Left kidney (tissue), 1 donor: ENCODE measurements at regions not wholly inside any gene's neighbourhood (a gene's known extent, or its start where the extent isn't known, plus 50 kb on each side); places are given as distances from the start of the nearest gene placed in this dataset.
"Not testable (repeated sequence)": the region's sequence is repeated elsewhere in the genome, so short reads cannot be mapped to it uniquely, and the experiment has no call there.

Experiments
- DNase-seq: peaks from one replicate; pipeline ENCODE4 v3.0.0-alpha.2; 2013

GRCh38 chr10:26952094-26952493 is 91.3 kb upstream of the ABI1 start:
- no peak for DNase-seq

DNA sequence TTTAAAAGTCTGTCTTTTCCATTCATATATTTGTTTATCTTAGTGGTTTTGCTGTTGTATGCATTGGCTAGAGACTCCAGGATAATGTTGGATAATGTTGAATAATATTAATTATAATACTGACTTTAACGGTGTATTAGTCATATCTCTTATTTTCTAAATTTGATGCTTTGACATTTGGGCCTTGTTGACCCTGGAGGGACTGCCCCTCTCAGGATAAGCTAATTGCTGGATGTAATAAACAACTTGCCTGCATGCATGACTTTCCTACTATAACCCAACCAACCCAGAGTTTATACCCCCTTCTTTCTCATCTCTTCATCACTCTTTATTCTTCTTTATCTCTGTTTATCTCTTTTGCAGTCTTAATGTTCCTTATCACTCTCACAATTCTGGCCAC is 90.9 kb upstream of the ABI1 start:
- DNase-seq = no peak

GRCh38 chr10:26950934-26951333 is 90.2 kb upstream of the ABI1 start:
- DNase-seq = no peak

DNA sequence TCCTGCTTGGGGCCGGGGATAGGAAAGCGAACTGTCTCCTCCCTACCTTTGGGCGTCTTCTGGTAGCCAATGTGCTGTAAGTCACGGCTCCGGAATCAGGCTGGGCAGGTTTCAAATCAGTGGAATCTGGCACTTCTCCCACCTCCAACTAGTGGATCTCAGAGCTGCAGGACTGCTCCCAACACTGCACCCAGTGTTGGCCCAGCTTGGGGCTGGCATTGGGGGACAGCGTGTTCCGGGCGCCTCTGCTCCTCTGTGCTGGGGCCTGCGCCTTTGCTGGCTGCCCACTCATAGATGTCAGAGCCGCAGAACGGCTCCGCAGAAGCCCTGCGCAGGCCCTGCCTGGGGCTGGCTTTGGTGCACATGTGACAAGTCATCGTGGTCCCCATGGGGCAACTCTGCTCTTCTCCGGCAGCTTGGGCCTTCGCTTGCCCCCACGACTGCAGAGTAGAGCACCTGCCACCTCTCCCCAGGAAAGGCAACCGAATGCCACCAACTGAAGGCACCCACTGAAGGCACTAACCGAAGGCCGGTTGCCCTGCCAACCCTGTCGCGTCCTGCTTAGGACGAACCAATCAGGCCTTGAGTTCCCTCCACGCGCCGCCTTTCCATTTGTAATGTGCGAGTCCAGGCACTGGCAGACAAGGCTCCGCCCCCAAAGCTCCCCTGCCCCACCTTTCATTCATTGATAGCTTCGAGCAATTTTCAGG is 85.5 kb upstream of the ABI1 start:
- DNase-seq = no peak

GRCh38 chr10:26944261-26944882 is 83.6 kb upstream of the ABI1 start:
- no peak for DNase-seq

DNA sequence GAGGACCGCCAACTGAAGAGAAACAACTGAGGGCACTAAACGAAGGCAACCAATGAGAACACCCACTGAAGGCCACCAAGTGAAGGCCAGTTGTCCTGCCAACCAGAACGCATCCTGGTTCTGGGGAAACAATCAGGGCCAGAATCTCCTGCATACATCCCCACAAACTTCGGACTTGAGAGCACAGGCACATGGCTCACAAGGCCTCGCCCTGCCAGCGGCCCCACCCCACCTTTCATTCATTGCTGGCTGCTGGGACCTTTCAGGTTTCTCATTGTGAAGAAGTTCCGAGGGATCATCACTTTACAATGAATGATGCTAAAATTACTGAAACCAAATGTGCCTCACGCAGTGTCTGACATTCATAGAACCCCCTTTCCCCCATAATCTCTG is 79.2 kb upstream of the ABI1 start:
- no peak for DNase-seq

GRCh38 chr10:26939290-26939961 is 78.7 kb upstream of the ABI1 start:
- DNase-seq = no peak

GRCh38 chr10:26938578-26938977 is 77.8 kb upstream of the ABI1 start:
- DNase-seq = no peak

GRCh38 chr10:26937371-26937770 is 76.6 kb upstream of the ABI1 start:
- DNase-seq = no peak

- DNase-seq = not testable (repeated sequence)
Measured at GRCh38 chr10:26934190-26934589, 73.4 kb upstream of the ABI1 start.

GRCh38 chr10:26932576-26932975 is 71.8 kb upstream of the ABI1 start:
- DNase-seq = no peak

- peak; percentile 14 for DNase-seq
Measured at GRCh38 chr10:26931223-26931622, 70.5 kb upstream of the ABI1 start.

GRCh38 chr10:26922824-26923223 is 62.1 kb upstream of the ABI1 start:
- DNase-seq = not testable (repeated sequence)

DNA sequence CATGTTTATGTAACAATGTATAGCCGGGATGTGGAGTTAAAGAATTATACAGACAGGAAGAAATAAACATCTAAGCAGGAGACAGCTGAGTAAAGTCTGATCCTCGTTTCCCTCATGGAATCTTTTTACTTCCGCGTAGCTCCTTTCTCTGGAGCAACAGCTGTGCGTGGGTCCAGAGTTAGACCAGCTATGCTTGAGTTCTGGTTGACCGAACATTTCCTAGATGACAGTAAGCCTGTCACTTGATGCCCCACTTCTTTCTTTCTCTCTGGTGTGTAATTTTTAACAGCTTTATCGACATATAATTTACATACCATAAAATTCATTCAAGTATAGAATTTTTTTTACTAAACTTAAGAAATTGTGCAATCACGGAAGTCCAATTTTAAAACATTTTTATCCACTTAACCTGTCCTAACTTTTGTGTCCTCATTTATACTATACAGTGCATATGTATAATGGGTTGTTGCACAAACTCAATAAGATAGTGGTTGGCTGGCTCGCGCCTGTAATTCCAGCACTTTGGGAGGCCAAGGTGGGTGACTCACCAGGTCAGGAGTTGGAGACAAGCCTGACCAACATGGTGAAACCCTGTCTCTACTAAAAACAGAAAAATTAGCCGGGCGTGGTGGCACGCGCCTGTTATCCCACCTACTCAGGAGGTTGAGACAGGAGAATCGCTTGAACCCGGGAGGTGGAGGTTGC is 58.5 kb upstream of the ABI1 start:
- peak; percentile 10 for DNase-seq

DNA sequence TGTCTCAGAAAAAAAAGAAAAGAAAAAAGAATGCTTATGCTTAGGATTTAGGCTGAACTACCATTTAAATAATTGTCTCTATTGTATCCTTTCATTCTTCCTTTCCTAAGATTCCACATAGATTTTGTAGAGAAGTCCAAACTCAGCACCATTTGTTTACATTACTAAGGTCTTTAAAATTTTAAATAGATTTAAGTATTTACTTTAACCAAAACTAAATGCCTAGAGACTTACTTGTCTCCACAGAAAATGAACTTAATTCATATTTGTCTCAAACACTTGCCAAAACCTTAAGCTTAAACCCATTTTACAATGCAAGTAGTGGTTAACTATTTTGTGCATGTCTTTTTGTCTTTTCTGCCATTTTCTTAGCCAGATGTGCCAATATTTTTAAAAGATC is 54.1 kb upstream of the ABI1 start:
- DNase-seq = no peak

DNA sequence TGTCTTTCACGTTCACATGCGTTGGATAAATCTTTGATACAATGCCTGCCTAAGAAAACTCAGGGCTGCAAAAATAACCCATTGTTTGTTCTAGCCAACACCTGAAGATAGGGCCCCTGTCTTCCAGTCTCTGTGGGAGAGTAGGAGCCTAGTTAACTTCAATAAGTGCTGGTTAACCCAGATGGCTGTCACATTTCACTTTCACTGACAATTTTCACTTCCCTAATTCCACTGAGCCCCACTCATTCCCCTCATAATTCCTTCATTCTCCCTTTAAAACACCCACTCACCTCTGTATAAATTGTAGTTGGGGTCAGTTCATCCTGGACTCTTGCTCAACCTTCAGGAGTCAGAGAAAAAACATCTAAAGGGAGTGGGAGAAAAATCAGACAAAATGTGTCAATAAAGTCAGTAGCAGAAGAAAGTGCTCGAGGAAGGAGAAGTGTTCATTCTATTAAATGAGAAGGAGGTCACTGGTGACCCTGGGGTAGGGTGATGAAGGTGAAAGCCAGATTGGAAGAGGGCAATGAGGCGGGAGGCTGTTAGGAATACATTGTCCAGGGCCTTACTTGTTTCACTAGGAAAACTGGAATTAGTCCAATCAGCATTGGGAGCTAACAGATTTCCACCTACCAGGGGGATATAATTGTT is 51.2 kb upstream of the ABI1 start:
- DNase-seq = no peak
